ENCODE measurements at regions not wholly inside any gene's neighbourhood (a gene's known extent, or its start where the extent isn't known, plus 50 kb on each side); places are given as distances from the start of the nearest gene placed in this dataset.

- TF ChIP-seq CTCF (IDR thresholded peaks at IDR 0.05; ENCODE audit: low read depth, low read length), result no peak
- TF ChIP-seq POLR2A (IDR thresholded peaks at IDR 0.05; ENCODE audit: extremely low read depth, insufficient read length), result no peak
- TF ChIP-seq MAX (IDR thresholded peaks at IDR 0.05; ENCODE audit: low read depth, low read length), result no peak
- TF ChIP-seq MYC (IDR thresholded peaks at IDR 0.05; ENCODE audit: low read depth, low read length), result no peak
Measured at GRCh38 chr4:162866565-162866964, 300.1 kb downstream of the NAF1 start.

Measured in NB4 (cell line).